Lower leg skin (tissue), 4 donors: ENCODE measurements at regions not wholly inside any gene's neighbourhood (a gene's known extent, or its start where the extent isn't known, plus 50 kb on each side); places are given as distances from the start of the nearest gene placed in this dataset.
"Not testable (repeated sequence)": the region's sequence is repeated elsewhere in the genome, so short reads cannot be mapped to it uniquely, and the experiment has no call there.

ENCODE experiments used
- DNase-seq, 2 donors: peaks; one replicate each; pipeline ENCODE4 v3.0.0-alpha.2; 2019; ENCODE audit warnings: low spot score in 2 of 2
- H3K4me3 ChIP-seq: fragments of 200-600 bp; sonication (generic); 2 replicates; pipeline ENCODE4 v1.5.1; 2017; ENCODE audit warnings: mild to moderate bottlenecking, low read depth; ENCODE audit not compliant: poor library complexity, severe bottlenecking
- POLR2A ChIP-seq, 2 donors: fragments of 450-650 bp; IDR thresholded peaks; one replicate each; pipeline ENCODE4 v1.6.1; 2016 to 2017; ENCODE audit warnings: antibody characterized with exemption in 2 of 2, mild to moderate bottlenecking in 1 of 2, moderate library complexity in 1 of 2
- whole genome bisulfite sequencing, 2 donors: methylation state at CpG; one replicate each; pipeline ENCODE4 v1.1.5; 2018; 5-methylcytosine and 5-hydroxymethylcytosine counted together
- intact Hi-C: fragments of 100-400 bp; cut with DNase I; formaldehyde crosslinking; loops from one replicate; pipeline ENCODE4 v1.15.0; 2023; ENCODE audit warnings: low total_unique reads
- TF ChIP-seq, protein P1 (sequence below), 3 donors: fragments of 450-650 bp; IDR thresholded peaks; one replicate each; pipeline ENCODE4 v1.5.1; 2016; ENCODE audit warnings: antibody characterized with exemption in 3 of 3, mild to moderate bottlenecking in 3 of 3, moderate library complexity in 2 of 3

DNA sequence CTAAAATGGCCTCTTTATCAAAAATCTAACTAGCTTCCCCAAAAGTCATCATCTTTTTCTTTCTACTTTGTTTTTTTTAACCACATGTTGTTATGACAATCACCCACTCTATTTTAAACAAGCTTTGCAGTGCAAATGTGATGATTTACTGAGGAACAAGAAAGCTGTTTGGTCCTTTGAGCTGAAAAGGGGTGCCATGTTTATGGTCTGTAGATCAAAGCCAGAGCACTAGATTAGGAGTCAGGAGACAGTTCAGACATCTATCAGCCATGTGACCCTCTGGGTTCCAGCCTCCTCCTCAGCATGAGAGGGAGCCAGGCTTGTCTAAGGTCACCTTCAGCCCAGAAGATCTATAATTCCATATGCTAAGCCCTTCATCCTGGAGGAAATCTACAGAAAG lies 65.9 kb downstream of the RPL22L1 start:
- intact Hi-C loops, result no loop called here
- TF ChIP-seq, protein P1, sequence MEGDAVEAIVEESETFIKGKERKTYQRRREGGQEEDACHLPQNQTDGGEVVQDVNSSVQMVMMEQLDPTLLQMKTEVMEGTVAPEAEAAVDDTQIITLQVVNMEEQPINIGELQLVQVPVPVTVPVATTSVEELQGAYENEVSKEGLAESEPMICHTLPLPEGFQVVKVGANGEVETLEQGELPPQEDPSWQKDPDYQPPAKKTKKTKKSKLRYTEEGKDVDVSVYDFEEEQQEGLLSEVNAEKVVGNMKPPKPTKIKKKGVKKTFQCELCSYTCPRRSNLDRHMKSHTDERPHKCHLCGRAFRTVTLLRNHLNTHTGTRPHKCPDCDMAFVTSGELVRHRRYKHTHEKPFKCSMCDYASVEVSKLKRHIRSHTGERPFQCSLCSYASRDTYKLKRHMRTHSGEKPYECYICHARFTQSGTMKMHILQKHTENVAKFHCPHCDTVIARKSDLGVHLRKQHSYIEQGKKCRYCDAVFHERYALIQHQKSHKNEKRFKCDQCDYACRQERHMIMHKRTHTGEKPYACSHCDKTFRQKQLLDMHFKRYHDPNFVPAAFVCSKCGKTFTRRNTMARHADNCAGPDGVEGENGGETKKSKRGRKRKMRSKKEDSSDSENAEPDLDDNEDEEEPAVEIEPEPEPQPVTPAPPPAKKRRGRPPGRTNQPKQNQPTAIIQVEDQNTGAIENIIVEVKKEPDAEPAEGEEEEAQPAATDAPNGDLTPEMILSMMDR (IDR thresholded peaks at IDR 0.05), result no peak
- no peak for TF ChIP-seq POLR2A (IDR thresholded peaks at IDR 0.05)
- H3K4me3 ChIP-seq, result no peak overlapping the region
- no peak for DNase-seq

DNA sequence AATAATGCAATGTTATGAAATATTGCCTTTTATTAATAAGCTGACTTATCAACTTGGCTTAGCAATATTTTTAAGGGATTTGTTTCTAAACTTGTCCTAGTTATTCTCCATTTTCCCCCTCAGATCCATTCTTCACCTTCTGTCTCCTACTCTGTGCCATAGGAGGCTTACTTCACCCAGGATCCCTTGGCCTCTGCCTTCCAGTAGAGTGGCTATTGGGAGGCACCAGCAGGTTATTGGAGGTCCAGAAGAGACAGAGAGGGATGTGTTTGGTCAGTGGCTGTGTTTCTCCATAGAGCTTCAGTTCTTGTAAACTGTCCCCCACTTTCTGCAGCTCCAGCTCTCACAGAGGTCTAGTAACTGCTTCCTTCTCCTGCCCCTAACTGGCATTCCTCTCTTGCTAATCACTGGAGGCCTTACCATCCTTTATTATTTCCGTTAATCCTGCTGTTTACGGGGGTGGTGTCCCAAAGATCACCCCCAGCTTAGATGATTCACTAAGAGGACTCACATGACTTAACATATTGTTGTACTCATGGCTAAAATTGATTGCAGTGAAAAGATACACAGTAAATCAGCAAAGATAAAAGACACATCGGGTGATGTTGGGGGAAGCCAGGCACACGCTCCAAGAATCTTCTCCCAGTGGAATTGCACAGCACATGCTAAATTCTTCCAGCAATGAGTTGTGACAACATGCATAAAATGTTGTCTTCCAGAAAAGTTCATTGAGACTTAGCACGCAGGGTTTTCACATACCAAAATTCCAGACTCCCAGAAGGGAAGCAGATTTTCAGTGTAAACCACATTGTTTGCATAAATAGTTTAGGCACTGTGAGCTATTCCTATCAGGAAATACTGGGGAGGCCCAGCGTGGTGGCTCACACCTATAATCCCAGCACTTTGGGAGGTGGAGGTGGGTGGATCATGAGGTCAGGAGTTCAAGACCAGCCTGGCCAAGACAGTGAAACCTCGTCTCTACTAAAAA lies 67.5 kb downstream of the RPL22L1 start:
- intact Hi-C loops, result no loop called here
- peak in 1 of 2 donors; percentile 28 for DNase-seq
- no peak for TF ChIP-seq POLR2A (IDR thresholded peaks at IDR 0.05)
- TF ChIP-seq, protein P1 (IDR thresholded peaks at IDR 0.05), result no peak
- H3K4me3 ChIP-seq, result no peak overlapping the region
- WGBS, 2 donors, result 49 to 62% methylated on average over 7 of the region's 7 CpGs

DNA sequence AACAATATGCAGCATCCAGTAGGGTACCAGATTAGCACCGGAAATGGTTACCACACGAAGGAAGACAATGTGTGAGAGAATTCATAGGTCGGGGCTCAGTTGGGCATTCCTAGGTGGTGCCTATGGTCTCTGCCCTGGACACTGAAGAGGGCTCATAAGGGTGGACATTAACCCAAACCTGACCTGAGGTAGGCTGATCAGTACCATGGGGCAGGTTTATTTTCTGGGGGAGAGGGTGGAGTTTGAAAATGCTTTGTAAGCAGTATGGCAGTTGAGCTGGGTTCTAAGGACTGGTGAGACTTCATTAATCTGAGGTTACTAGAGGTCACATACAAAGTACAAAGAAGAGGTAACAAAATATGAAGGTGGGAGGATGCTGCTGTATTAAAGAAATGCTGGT lies 68.4 kb downstream of the RPL22L1 start:
- DNase-seq, result no peak
- 83 to 90% methylated on average over 3 of the region's 3 CpGs for WGBS, 2 donors
- TF ChIP-seq POLR2A (IDR thresholded peaks at IDR 0.05), result no peak
- TF ChIP-seq, protein P1 (IDR thresholded peaks at IDR 0.05), result no peak
- intact Hi-C loops, result no loop called here
- H3K4me3 ChIP-seq, result no peak overlapping the region

DNA sequence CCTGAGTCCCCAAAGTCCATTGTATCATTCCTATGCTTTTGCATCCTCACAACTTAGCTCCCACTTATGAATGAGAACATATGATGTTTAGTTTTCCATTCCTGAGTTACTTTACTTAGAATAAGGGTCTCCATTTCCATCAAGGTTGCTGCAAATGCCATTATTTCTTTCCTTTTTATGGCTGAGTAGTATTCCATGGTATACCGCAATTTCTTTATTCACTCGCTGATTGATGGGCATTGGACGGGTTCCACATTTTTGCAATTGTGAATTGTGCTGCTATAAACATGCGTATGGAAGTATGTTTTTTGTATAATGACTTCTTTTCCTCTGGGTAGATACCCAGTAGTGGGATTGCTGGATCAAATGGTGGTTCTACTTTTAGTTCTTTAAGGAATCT lies 69.7 kb downstream of the RPL22L1 start:
- H3K4me3 ChIP-seq, DNase-seq, intact Hi-C loops: not testable (repeated sequence)
- 81 to 96% methylated on average over 4 of the region's 4 CpGs for WGBS, 2 donors

DNA sequence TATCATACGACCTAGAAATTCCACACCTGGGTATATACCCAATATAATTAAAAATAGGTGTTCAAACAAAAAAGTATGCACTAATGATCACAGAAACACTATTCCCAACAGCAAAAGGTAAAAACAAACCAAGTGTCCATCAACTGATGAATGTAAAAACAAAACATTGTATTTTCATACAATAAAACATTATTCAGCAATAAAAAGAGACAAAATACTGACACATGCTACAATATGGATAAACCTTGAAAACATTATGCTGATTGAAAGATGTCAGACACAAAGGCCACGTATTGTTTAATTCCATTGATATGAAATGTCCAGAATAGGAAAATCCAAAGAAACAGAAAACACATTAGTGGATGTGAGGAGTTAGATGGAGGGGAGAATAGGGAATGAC lies 71.0 kb downstream of the RPL22L1 start:
- no peak overlapping the region for H3K4me3 ChIP-seq
- no peak for TF ChIP-seq POLR2A (IDR thresholded peaks at IDR 0.05)
- TF ChIP-seq, protein P1 (IDR thresholded peaks at IDR 0.05), result no peak
- DNase-seq, result no peak
- intact Hi-C loops, result no loop called here
- WGBS, 2 donors, result 83 to 84% methylated on average over 2 of the region's 2 CpGs

DNA sequence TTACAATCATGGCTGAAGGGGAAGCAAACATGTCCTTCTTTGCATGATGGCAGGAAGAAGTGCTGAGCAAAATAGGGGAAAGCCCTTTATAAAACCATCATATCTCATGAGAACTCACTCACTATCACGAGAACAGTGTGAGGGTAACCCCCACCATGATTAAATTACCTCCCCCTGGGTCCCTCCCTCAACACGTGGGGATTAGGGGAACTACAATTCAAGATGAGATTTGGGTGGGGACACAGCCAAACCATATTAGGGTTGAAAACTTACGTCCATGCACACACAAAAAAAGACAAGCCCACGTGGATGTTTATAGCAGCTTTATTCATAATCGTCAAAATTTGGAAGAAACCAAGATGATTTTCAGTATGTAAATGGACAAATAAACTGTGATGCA lies 72.3 kb downstream of the RPL22L1 start:
- no peak for TF ChIP-seq POLR2A (IDR thresholded peaks at IDR 0.05)
- TF ChIP-seq, protein P1 (IDR thresholded peaks at IDR 0.05), result no peak
- 83% methylated on average over 5 of the region's 5 CpGs for WGBS, 2 donors
- intact Hi-C loops, result no loop called here
- DNase-seq, result no peak
- H3K4me3 ChIP-seq, result no peak overlapping the region
